ENCODE measurements at regions not wholly inside any gene's neighbourhood (a gene's known extent, or its start where the extent isn't known, plus 50 kb on each side); places are given as distances from the start of the nearest gene placed in this dataset.

GRCh38 chr2:156852681-156853080, 404.8 kb upstream of the GALNT5 start:
- TF ChIP-seq, protein P1, sequence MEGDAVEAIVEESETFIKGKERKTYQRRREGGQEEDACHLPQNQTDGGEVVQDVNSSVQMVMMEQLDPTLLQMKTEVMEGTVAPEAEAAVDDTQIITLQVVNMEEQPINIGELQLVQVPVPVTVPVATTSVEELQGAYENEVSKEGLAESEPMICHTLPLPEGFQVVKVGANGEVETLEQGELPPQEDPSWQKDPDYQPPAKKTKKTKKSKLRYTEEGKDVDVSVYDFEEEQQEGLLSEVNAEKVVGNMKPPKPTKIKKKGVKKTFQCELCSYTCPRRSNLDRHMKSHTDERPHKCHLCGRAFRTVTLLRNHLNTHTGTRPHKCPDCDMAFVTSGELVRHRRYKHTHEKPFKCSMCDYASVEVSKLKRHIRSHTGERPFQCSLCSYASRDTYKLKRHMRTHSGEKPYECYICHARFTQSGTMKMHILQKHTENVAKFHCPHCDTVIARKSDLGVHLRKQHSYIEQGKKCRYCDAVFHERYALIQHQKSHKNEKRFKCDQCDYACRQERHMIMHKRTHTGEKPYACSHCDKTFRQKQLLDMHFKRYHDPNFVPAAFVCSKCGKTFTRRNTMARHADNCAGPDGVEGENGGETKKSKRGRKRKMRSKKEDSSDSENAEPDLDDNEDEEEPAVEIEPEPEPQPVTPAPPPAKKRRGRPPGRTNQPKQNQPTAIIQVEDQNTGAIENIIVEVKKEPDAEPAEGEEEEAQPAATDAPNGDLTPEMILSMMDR (IDR thresholded peaks at IDR 0.05; ENCODE audit: low read depth, low read length) = no peak
- DNase-seq (ENCODE audit: extremely low read depth, low read depth) = no peak

- no peak for DNase-seq (ENCODE audit: extremely low read depth, low read depth)
- TF ChIP-seq, protein P1 (IDR thresholded peaks at IDR 0.05; ENCODE audit: low read depth, low read length) = no peak
Observed at GRCh38 chr2:156864325-156864724, 393.2 kb upstream of the GALNT5 start.

DNA sequence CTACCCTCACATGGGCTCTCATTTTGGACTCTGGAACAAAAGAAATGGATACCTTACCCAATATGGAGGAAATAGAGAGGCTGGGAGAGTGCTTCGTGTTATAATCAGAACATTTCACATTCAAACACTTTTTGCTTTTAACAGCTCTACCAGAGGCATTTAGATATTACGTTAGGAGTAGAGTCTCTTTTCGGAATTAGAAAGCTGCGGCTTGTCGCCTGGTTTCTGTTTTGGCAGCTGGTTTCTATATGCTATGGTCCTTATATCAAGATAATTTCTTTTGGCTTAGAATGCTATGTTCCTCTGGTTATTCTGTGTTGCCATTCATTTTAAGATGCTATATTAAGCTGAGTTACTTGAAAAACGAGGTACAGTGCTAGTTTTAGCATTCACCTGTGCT, 392.8 kb upstream of the GALNT5 start:
- DNase-seq (ENCODE audit: extremely low read depth, low read depth) = no peak
- TF ChIP-seq, protein P1 (IDR thresholded peaks at IDR 0.05; ENCODE audit: low read depth, low read length) = no peak

DNA sequence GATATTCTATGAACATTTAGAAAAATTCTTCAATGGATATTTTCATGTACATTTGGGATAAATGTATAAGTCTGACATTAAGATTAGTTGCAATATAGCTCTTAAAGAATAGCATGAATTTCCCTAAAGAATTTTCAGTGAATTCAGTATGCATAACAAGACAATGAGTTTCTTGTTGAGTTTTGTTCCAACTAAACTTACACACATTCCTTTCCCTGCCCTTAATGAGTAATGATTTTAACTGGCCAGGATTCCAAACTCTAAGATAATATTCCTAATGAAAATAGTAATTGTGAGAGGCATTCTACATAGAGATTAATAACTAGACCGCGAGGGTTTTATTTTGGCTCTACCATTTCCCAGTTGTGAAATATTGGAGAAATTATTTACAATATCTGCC, 390.3 kb upstream of the GALNT5 start:
- DNase-seq (ENCODE audit: extremely low read depth, low read depth) = no peak
- TF ChIP-seq, protein P1 (IDR thresholded peaks at IDR 0.05; ENCODE audit: low read depth, low read length) = no peak

DNA sequence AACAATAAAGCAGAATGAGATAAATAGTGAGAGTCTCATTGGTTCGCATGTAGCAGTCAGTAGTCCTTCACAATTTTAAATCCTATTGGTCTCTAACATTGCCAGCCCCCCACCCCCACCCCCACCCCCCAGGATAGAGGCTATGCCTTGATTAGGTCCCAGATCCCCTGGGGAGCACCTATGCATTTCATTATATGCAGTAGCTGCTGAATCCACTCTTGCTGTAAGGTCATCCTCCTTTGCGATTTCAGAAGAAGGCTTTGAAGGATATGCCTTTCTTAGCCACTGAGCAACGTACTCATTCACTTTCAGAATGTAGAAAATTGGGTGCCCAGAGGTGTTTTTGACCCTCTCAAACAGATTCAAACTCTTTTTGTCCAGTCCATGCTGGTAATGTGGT, 382.8 kb upstream of the GALNT5 start:
- TF ChIP-seq, protein P1 (IDR thresholded peaks at IDR 0.05; ENCODE audit: low read depth, low read length) = no peak
- DNase-seq (ENCODE audit: extremely low read depth, low read depth) = no peak

- DNase-seq (ENCODE audit: extremely low read depth, low read depth) = no peak
Observed at GRCh38 chr2:156883804-156884203, 373.7 kb upstream of the GALNT5 start.

DNA sequence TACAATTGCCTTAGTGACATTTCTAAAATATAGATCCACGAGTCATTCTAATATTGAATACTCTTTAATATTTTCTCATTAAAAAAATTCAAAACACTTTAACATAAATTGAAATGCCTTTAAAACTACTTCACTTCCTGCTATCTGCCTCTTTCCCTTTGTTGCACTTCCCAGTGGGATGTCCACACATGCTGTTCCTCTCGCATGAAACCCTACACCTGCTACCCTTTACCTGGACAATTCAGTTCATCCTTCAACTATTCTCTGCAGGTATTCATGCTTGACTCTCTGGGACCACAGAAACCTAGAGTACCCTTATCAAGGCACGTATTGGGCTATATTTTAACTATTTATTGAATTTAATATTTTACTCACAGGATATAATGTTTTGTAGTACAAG, 373.3 kb upstream of the GALNT5 start:
- TF ChIP-seq, protein P1 (IDR thresholded peaks at IDR 0.05; ENCODE audit: low read depth, low read length) = no peak
- DNase-seq (ENCODE audit: extremely low read depth, low read depth) = no peak

More at GRCh38 chr2:156883804-156884203, 373.7 kb upstream of the GALNT5 start:
- TF ChIP-seq, protein P1 (IDR thresholded peaks at IDR 0.05; ENCODE audit: low read depth, low read length) = no peak

Data from AG09319 (cell line).